Panc1 (cell line): ENCODE measurements at regions not wholly inside any gene's neighbourhood (a gene's known extent, or its start where the extent isn't known, plus 50 kb on each side); places are given as distances from the start of the nearest gene placed in this dataset.

Experiments used
- ATAC-seq: fragments of 200-7000 bp; cut with Tn5 transposase; 2 replicates; pipeline ENCODE4 v1.9.1; 2020; ENCODE audit warnings: mild to moderate bottlenecking, moderate library complexity
- BruUV-seq: library from RNA; stranded (reverse); fragments of 400-500 nt; replicated peaks from 2 replicates; lab custom pipeline; 2021; lab: Mats Ljungman, UMichigan
- CTCF ChIA-PET: fragments of 300-600 bp; sonication (Branson Sonifier 250); formaldehyde crosslinking; loops from one replicate; lab custom pipeline; 2022; ENCODE audit warnings: antibody characterized with exemption; lab: Charles Lee
- POLR2A ChIA-PET: fragments of 300-600 bp; sonication (Branson Sonifier 250); formaldehyde crosslinking; loops from one replicate; lab custom pipeline; 2022; ENCODE audit warnings: antibody characterized with exemption; lab: Charles Lee
- DNase-seq: peaks from one replicate; pipeline ENCODE4 v3.0.0-alpha.2; 2010; ENCODE audit warnings: low read depth, low spot score
- H3K27ac ChIP-seq: 2 replicates; pipeline ENCODE4 v1.5.1; 2011; ENCODE audit warnings: mild to moderate bottlenecking, low read length, inconsistent platforms
- H3K27me3 ChIP-seq: fragments of 200-500 bp; sonication (Bioruptor generic); 2 replicates; pipeline ENCODE4 v1.6.0; 2014; ENCODE audit warnings: low read length, inconsistent platforms; ENCODE audit not compliant: control insufficient read depth, insufficient read depth
- H3K36me3 ChIP-seq: fragments of 200-500 bp; sonication (Bioruptor generic); 2 replicates; pipeline ENCODE4 v1.5.1; 2014; ENCODE audit warnings: inconsistent platforms, mild to moderate bottlenecking, low read length, moderate library complexity; ENCODE audit not compliant: control insufficient read depth, insufficient read depth
- H3K4me1 ChIP-seq: 2 replicates; pipeline ENCODE4 v1.5.1; 2011; ENCODE audit warnings: inconsistent platforms, mild to moderate bottlenecking, low read length, moderate library complexity; ENCODE audit not compliant: control insufficient read depth, insufficient read depth
- H3K4me3 ChIP-seq, 2 experiments: 2 replicates each; pipeline ENCODE4 v1.5.1; 2011 to 2012; ENCODE audit warnings: low read depth in 2 of 2, low read length in 2 of 2, mild to moderate bottlenecking in 2 of 2, inconsistent platforms in 1 of 2, moderate library complexity in 1 of 2
- H3K9me3 ChIP-seq: fragments of 200-500 bp; sonication (Bioruptor generic); 2 replicates; pipeline ENCODE4 v1.5.1; 2014; ENCODE audit warnings: low read depth, mild to moderate bottlenecking, inconsistent platforms, low read length, moderate library complexity; ENCODE audit not compliant: control insufficient read depth, insufficient read depth
- CTCF ChIP-seq: fragments of 450-650 bp; IDR thresholded peaks from 2 replicates; pipeline ENCODE4 v1.5.1; 2017; ENCODE audit warnings: mild to moderate bottlenecking
- POLR2AphosphoS5 ChIP-seq: IDR thresholded peaks from 2 replicates; pipeline ENCODE4 v1.6.1; 2012; ENCODE audit warnings: mild to moderate bottlenecking, low read depth, low read length, moderate library complexity
- SIN3A ChIP-seq: IDR thresholded peaks from 2 replicates; pipeline ENCODE4 v1.6.1; 2012; ENCODE audit warnings: low read depth, mild to moderate bottlenecking, low read length, moderate library complexity, borderline replicate concordance; ENCODE audit not compliant: insufficient read depth
- TCF7L2 ChIP-seq: IDR thresholded peaks from 2 replicates; pipeline ENCODE4 v1.6.1; 2011; ENCODE audit warnings: mild to moderate bottlenecking, low read depth, low read length, inconsistent platforms
- in situ Hi-C: cut with HindIII; loops from 2 replicates; pipeline ENCODE4 v1.10.0; 2016; ENCODE audit warnings: low sequenced_read_pairs, low pct_unique_long_range_greater_than_20kb
- intact Hi-C: fragments of 100-400 bp; cut with micrococcal nuclease; formaldehyde crosslinking; loops from one replicate; pipeline ENCODE4 v1.10.0; 2022; ENCODE audit not compliant: unreplicated experiment
- TF ChIP-seq, protein P1 (sequence below), 2 experiments: IDR thresholded peaks; 2 replicates each; pipeline ENCODE4 v1.6.1; 2011 to 2012; ENCODE audit warnings: low read depth in 2 of 2, control low read depth in 1 of 2, low read length in 1 of 2, mild to moderate bottlenecking in 1 of 2, moderate library complexity in 1 of 2; ENCODE audit not compliant: insufficient read depth in 1 of 2

GRCh38 chr2:195490319-195490718, 166.7 kb upstream of the SLC39A10 start:
- Histone ChIP-seq H3K27ac (no peak overlapping the region), H3K36me3 (no peaks in the 10 kb centered on the region), H3K27me3 (no peaks in the 10 kb centered on the region), H3K4me3 (no peak overlapping the region), H3K9me3 (no peaks in the 10 kb centered on the region), H3K4me1 (peaks cover 19% of the 10 kb centered on the region)
- TF ChIP-seq SIN3A (no peak), CTCF (no peak), POLR2AphosphoS5 (no peak), TCF7L2 (no peak)
- TF ChIP-seq, protein P1, sequence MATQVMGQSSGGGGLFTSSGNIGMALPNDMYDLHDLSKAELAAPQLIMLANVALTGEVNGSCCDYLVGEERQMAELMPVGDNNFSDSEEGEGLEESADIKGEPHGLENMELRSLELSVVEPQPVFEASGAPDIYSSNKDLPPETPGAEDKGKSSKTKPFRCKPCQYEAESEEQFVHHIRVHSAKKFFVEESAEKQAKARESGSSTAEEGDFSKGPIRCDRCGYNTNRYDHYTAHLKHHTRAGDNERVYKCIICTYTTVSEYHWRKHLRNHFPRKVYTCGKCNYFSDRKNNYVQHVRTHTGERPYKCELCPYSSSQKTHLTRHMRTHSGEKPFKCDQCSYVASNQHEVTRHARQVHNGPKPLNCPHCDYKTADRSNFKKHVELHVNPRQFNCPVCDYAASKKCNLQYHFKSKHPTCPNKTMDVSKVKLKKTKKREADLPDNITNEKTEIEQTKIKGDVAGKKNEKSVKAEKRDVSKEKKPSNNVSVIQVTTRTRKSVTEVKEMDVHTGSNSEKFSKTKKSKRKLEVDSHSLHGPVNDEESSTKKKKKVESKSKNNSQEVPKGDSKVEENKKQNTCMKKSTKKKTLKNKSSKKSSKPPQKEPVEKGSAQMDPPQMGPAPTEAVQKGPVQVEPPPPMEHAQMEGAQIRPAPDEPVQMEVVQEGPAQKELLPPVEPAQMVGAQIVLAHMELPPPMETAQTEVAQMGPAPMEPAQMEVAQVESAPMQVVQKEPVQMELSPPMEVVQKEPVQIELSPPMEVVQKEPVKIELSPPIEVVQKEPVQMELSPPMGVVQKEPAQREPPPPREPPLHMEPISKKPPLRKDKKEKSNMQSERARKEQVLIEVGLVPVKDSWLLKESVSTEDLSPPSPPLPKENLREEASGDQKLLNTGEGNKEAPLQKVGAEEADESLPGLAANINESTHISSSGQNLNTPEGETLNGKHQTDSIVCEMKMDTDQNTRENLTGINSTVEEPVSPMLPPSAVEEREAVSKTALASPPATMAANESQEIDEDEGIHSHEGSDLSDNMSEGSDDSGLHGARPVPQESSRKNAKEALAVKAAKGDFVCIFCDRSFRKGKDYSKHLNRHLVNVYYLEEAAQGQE (IDR thresholded peaks at IDR 0.05; ENCODE audit: insufficient read depth in 1 of 2, low read depth in 2 of 2, low read length in 1 of 2) = no peak
- ATAC-seq (no peak), DNase-seq (no peak)
- intact Hi-C loops (no loop called here), in situ Hi-C loops (no loop called here)
- BruUV-seq = no TSS peak
- ChIA-PET POLR2A (interaction anchor here (0.5 kb wide), 1 partner anchor 111 kb away, joined by 6 read pairs; no protein-coding TSS in a partner anchor), CTCF (no interaction called here)

- H3K27ac ChIP-seq = peak overlapping the region; percentile 84
- H3K4me1 ChIP-seq = peaks cover 19% of the 10 kb centered on the region
- ATAC-seq (no peak), DNase-seq (no peak)
- intact Hi-C loops = no loop called here
- no peak overlapping the region for H3K4me3 ChIP-seq
- H3K9me3 ChIP-seq = no peaks in the 10 kb centered on the region
- H3K36me3 ChIP-seq = no peaks in the 10 kb centered on the region
- ChIA-PET CTCF (no interaction called here), POLR2A (no interaction called here)
- H3K27me3 ChIP-seq = no peaks in the 10 kb centered on the region
- TF ChIP-seq, protein P1 (IDR thresholded peaks at IDR 0.05; ENCODE audit: insufficient read depth in 1 of 2, low read depth in 2 of 2, low read length in 1 of 2) = no peak
- no peak for TF ChIP-seq CTCF
- no peak for TF ChIP-seq TCF7L2
- no peak for TF ChIP-seq SIN3A
- no peak for TF ChIP-seq POLR2AphosphoS5
- in situ Hi-C loops = no loop called here
- BruUV-seq = no TSS peak
These were observed 167.9 kb upstream of the SLC39A10 start for GRCh38 chr2:195489101-195489500.
